Stomach (tissue), 4 donors: ENCODE measurements at regions not wholly inside any gene's neighbourhood (a gene's known extent, or its start where the extent isn't known, plus 50 kb on each side); places are given as distances from the start of the nearest gene placed in this dataset.

Experiments used
- CTCF ChIP-seq, 7 experiments: fragments of 450-650 bp in 4 of 7; fragments of 200-600 bp in 3 of 7; sonication (generic) in 3 of 7; IDR thresholded peaks; one replicate each; pipeline ENCODE4 v1.5.1; 2016 to 2019; ENCODE audit warnings: antibody characterized with exemption in 7 of 7, control low read depth in 2 of 7, mild to moderate bottlenecking in 1 of 7
- POLR2A ChIP-seq, 4 donors: fragments of 450-650 bp; IDR thresholded peaks; one replicate each; pipeline ENCODE4 v1.6.1; 2016; ENCODE audit warnings: antibody characterized with exemption in 4 of 4, control low read depth in 2 of 4, mild to moderate bottlenecking in 1 of 4, moderate library complexity in 1 of 4
- POLR2AphosphoS5 ChIP-seq, 3 donors: sonication (generic); formaldehyde crosslinking; IDR thresholded peaks; one replicate each; pipeline ENCODE4 v1.6.1; 2016; ENCODE audit warnings: antibody characterized with exemption in 3 of 3

- TF ChIP-seq CTCF (IDR thresholded peaks at IDR 0.05), result no peak
- TF ChIP-seq POLR2A (IDR thresholded peaks at IDR 0.05), result no peak
- no peak for TF ChIP-seq POLR2AphosphoS5 (IDR thresholded peaks at IDR 0.05)
Observed at GRCh38 chr12:112638420-112638819, 153.1 kb upstream of the RPH3A start.
